Posterior vena cava (tissue), 2 donors: ENCODE measurements at regions not wholly inside any gene's neighbourhood (a gene's known extent, or its start where the extent isn't known, plus 50 kb on each side); places are given as distances from the start of the nearest gene placed in this dataset.
A peak's percentile ranks its signal among the peaks of the same experiment; 100 is the strongest.

ENCODE experiments used
- DNase-seq: peaks from one replicate; pipeline ENCODE4 v3.0.0-alpha.2; 2020; ENCODE audit warnings: low spot score
- intact Hi-C, 2 donors: fragments of 100-400 bp; cut with DNase I; formaldehyde crosslinking; loops; one replicate each; pipeline versions ENCODE4 v1.14.1 to v1.14.2; 2022 to 2023
- donor health status: DM: yes; HTN: yes; CAD: no.
- donor health status: DM: yes; HTN: yes; CAD: no.

GRCh38 chr18:38612904-38613303 is 1047.3 kb upstream of the CELF4 start:
- intact Hi-C loops = no loop called here

DNA sequence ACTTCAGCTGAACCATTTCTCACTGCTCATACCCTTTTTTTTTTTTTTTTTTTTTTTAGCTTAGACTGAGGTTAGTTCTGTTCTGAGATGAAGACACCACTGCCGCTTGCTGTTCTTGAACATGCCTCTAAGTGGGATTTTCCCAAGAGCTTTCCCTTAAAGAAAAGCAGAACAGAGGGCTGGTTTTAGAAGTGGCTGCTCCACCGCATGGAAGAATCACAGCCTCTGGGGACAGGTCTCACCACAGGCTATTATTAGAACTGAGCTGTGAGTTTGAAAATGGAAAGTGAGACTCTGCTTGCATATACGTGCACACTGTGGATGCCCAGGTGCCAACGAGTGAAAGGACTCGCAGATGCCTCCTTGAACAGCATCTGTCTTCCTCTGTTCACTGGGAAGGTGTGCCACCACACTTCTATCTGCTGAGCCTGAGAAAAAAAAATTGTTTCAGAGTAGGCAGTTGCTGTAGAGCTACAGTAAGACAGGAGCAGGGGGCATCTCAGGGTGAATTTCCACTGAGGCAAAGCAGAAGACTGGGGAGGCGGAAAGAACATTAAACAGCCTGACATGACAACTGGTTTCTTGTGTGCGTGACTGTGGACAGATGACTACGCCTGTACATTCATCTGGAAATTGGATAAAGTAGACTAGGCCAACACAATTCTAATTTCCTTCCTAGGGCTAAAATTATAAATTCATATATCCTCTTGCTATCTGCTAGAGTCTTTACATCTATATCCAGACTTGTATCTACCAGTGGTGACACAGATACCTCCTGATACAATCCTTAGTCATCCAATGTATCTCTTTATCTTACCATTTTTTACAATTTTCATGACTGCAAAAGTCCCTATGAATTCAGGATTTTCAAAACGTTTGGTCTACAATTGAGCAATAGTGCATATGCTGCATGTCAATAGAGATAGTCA is 1045.7 kb upstream of the CELF4 start:
- intact Hi-C loops = no loop called here
- no peak for DNase-seq

More at GRCh38 chr18:38612904-38613303, 1047.3 kb upstream of the CELF4 start:
- DNase-seq = no peak

- intact Hi-C loops = no loop called here
- DNase-seq = no peak
These were observed 1041.2 kb upstream of the CELF4 start for GRCh38 chr18:38606841-38607240.

DNA sequence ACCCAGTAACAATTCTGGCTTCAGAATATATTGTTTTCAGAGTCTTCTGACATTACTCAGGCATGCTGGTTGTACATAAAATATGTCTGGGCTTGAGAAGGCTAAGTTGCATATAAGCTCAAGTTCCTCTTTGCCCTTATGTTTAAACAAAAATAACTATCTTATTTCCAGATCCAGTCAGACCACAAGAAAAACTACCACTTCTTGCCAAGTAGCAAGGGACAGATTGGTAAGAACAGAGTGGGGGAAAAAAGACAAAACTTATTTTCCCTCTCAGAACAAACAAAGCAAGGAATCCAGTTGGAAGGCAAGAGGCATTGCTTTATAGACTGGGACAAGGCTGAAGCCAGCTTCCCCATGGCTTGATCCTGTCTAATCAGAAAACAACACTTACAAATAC is 1036.7 kb upstream of the CELF4 start:
- intact Hi-C loops = no loop called here
- DNase-seq = no peak

- intact Hi-C loops = no loop called here
- no peak for DNase-seq
These were observed 1022.0 kb upstream of the CELF4 start for GRCh38 chr18:38587571-38587970.

- intact Hi-C loops = no loop called here
- DNase-seq = no peak
These were observed 1020.7 kb upstream of the CELF4 start for GRCh38 chr18:38586327-38586726.

DNA sequence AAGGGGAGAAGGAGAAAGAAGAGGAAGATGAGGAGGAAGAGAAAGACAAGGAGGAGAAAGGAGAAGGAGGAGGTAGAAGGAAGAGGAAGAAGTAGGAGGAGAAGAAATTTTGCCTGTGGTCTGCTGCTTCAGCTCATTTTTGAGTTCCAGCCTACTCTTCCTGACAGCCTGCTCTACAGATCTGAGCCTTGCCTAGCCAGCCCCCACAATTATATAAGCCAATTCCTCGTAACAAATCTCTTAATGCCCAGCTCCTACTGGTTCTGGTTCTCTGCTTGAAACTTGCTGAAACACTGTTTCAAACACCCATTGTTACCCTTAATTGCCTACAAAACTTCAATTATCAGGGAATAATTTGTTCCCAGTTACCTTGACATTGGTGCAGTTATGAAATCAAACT is 1014.2 kb upstream of the CELF4 start:
- intact Hi-C loops = no loop called here

GRCh38 chr18:38576916-38577315 is 1011.3 kb upstream of the CELF4 start:
- no peak for DNase-seq

More for the DNA sequence above, 1014.2 kb upstream of the CELF4 start:
- DNase-seq = no peak

GRCh38 chr18:38576349-38576748 is 1010.8 kb upstream of the CELF4 start:
- intact Hi-C loops = no loop called here
- no peak for DNase-seq

More at GRCh38 chr18:38576916-38577315, 1011.3 kb upstream of the CELF4 start:
- intact Hi-C loops = no loop called here

DNA sequence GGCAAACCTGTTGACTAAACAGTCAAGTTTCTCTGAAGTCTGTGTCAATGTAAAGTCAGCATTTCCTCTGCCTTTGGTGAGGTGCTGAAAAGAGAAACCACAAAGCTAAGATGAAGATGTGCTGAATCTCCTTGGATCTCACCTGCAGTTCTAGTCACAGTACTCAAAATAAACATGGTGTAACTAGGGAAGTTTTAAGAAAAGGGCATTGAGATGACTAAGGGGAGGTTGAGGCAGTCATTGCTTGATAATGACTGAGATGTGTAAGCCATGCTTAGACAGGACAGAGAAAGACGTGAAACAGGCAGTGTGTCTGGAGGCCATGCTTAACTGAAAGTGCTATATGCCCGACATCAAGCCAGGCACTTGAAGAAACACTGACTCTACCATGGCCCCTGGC is 1010.0 kb upstream of the CELF4 start:
- no peak for DNase-seq
- intact Hi-C loops = no loop called here

DNA sequence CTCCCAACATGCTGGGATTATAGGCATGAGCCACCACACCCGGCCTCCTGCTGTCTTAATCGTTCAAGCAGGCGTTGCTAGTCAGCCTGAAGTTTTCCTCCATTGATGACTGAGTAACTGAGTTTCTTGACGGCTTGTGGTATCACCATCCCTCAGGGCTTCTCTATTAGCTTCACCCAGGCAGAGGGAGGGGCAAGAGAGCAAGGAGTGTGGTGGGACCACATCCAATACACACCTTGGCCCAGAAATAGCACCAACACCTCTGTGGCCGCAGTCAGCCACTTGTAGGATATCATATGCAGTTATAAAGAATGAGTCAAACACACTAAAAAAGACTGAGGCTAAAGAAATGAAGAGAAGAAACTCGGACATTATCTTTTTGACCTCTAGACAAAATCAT is 1009.4 kb upstream of the CELF4 start:
- intact Hi-C loops = no loop called here
- peak; percentile 71 for DNase-seq

- intact Hi-C loops = no loop called here
- DNase-seq = no peak
These were observed 1007.0 kb upstream of the CELF4 start for GRCh38 chr18:38572554-38573111.

DNA sequence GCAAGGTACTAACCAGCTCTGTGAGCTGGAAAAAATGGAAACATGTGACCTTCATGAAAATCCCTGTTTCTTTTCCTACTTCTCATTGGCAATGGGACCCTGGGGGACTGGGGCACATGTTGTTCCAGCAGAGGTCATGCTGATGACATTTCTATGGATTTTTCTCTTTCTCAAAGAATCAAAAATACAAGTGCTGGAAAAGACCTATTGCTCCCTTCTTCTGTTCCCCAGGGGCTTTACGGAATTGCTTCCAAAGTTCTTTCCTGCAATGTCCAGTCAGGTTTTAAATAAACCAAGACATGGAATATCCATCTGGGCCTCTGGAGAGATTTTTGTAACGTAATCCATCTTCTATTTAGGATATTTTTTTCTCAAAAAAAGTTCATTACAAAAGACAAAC is 1006.1 kb upstream of the CELF4 start:
- intact Hi-C loops = no loop called here
- no peak for DNase-seq

DNA sequence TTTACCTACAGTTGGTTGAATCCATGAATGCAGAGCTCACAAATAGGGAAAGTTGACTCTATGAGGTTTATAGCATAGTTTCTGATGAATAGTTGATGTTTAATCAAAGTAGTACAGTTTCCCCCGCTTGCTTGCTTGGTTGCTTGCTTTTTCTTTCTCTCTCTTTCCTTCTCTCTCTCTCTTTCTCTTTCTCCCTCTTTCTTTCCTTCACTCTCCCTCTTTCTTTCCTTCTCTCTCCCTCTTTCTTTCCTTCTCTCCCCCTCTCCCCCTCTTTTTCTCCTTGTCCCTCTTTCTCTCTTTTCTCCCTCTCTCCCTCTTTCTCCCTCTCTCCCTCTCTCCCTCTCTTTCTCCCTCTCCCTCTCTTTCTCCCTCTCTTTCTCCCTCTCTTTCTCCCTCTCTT is 999.9 kb upstream of the CELF4 start:
- intact Hi-C loops = no loop called here
- DNase-seq = no peak

DNA sequence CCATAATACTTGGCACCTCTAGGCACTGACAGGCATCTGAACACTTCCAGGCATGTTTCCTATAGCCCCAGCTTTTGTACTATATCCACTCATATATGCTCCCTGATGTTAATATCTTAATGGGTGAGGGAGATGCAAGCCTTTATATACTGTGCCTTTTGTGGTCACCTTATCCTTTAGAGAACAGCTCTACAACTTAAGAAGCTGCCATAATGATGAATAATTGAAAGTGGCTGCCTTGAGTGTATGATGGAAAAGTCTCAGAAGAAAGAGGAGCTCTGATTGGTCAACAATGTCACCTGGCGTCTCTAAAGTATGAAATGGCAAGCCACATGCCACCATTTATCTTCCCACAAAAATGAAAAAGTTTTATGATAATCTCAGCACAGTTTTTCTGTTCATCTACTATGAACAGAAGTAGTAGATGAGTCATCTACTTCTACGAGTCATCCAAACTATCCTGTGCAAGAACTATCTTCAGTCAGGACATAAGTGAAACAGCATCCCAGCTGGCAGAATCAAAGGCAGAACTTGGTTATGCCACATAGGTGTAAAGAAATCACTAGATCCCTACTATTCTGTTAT is 997.9 kb upstream of the CELF4 start:
- intact Hi-C loops = no loop called here
- no peak for DNase-seq

- no peak for DNase-seq
- intact Hi-C loops = no loop called here
These were observed 991.4 kb upstream of the CELF4 start for GRCh38 chr18:38557006-38557405.

DNA sequence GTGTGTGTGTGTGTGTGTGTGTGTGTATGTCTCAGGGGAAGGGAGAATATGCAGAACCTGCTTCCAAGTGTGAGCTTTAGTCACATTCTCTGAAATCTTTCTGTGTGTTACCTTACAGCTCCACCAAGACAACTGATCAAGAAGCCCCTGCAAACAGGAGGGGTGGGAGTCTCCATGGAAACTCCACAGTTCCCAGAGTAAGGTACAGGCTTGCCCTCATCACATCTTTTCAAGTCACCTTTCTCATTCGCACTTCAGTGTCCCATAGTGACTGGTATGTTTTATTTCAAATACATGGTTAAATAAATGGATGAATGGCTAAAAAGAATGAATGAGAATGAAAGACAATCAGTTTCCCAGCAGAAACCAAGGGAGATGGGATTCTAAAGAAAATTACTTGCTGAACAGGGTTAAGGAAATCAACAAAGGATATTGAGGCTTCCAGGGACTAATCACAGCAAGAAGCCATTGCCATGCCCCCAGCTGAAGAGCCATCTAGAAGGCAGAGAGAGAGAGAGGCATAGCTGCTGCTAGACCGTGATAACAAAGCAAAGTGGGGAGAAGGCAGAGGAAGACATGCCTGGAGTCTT is 987.2 kb upstream of the CELF4 start:
- DNase-seq = no peak
- intact Hi-C loops = no loop called here

DNA sequence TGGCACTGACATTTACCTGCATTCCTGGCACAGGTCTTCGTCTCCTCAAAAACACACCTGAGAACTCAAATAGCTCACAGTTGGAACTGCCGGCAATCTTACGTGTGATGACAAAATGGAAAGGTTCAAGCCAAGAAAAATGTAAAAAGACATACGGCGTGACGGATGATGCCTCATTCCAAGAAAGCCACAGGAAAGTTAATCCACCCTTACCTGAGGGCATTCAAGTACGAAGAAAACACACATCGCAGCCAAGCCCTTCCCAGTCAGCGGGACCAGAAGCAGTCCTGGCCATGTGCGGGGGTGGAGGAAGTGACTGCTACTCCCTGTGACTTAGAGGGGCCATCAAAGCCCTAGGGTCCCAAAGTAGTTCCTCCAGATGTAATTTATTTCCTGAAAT is 986.3 kb upstream of the CELF4 start:
- intact Hi-C loops = no loop called here
- DNase-seq = peak; percentile 52

GRCh38 chr18:38545071-38545470 is 979.5 kb upstream of the CELF4 start:
- intact Hi-C loops = no loop called here

GRCh38 chr18:38539856-38540255 is 974.3 kb upstream of the CELF4 start:
- no peak for DNase-seq
- intact Hi-C loops = no loop called here

More at GRCh38 chr18:38545071-38545470, 979.5 kb upstream of the CELF4 start:
- DNase-seq = no peak
